CD4-positive, CD25-positive, alpha-beta regulatory T cell (primary cell): ENCODE measurements at regions not wholly inside any gene's neighbourhood (a gene's known extent, or its start where the extent isn't known, plus 50 kb on each side); places are given as distances from the start of the nearest gene placed in this dataset.

Source experiments
- ATAC-seq, 2 donors: fragments of 150-1000 bp; cut with Tn5 transposase; one replicate each; pipeline ENCODE4 v1.10.0; 2021; ENCODE audit warnings: low read depth in 2 of 2, moderate number of reproducible peaks in 2 of 2, moderate library complexity in 1 of 2
- DNase-seq, 3 donors: peaks; one replicate each; pipeline versions ENCODE4 v3.0.0 to v3.0.0-alpha.2; 2012 to 2022; ENCODE audit warnings: mixed read lengths in 1 of 3
- H3K27ac ChIP-seq: one replicate; pipeline ENCODE4 v1.7.0; 2013; ENCODE audit warnings: mild to moderate bottlenecking, low read length; ENCODE audit not compliant: insufficient read depth, poor library complexity, severe bottlenecking
- H3K27me3 ChIP-seq: one replicate; pipeline ENCODE4 v1.7.0; 2013; ENCODE audit warnings: low read length; ENCODE audit not compliant: control insufficient read depth, insufficient read depth
- H3K36me3 ChIP-seq: one replicate; pipeline ENCODE4 v1.7.0; 2013; ENCODE audit warnings: mild to moderate bottlenecking, low read length, moderate library complexity; ENCODE audit not compliant: control insufficient read depth, insufficient read depth
- H3K4me1 ChIP-seq: 2 replicates; pipeline ENCODE4 v1.7.0; 2013; ENCODE audit warnings: mild to moderate bottlenecking, low read length; ENCODE audit not compliant: insufficient read depth, control insufficient read depth, poor library complexity, severe bottlenecking
- H3K4me3 ChIP-seq: one replicate; pipeline ENCODE4 v1.7.0; 2013; ENCODE audit warnings: low read depth, mild to moderate bottlenecking, low read length, moderate library complexity
- H3K9me3 ChIP-seq, 2 experiments: 1 replicate in 1 of 2; 2 replicates in 1 of 2; pipeline ENCODE4 v1.7.0; 2013; ENCODE audit warnings: low read length in 2 of 2, mild to moderate bottlenecking in 1 of 2, moderate library complexity in 1 of 2; ENCODE audit not compliant: control insufficient read depth in 2 of 2
- H3K27ac Mint-ChIP-seq, 3 donors: one replicate each; pipeline ENCODE4 v1.8.0; 2020 to 2022; ENCODE audit warnings: mild to moderate bottlenecking in 3 of 3, mixed read lengths in 3 of 3, moderate library complexity in 2 of 3
- H3K27me3 Mint-ChIP-seq: one replicate; pipeline ENCODE4 v1.8.0; 2022; ENCODE audit warnings: mild to moderate bottlenecking, mixed read lengths
- H3K36me3 Mint-ChIP-seq: one replicate; pipeline ENCODE4 v1.8.0; 2020; ENCODE audit warnings: mixed read lengths
- H3K4me1 Mint-ChIP-seq, 4 donors: one replicate each; pipeline ENCODE4 v1.8.0; 2020 to 2022; ENCODE audit warnings: mixed read lengths in 4 of 4, mild to moderate bottlenecking in 1 of 4
- H3K4me3 Mint-ChIP-seq, 4 donors: one replicate each; pipeline ENCODE4 v1.8.0; 2020 to 2022; ENCODE audit warnings: mild to moderate bottlenecking in 4 of 4, mixed read lengths in 4 of 4, moderate library complexity in 3 of 4
- H3K9me3 Mint-ChIP-seq, 7 donors: one replicate each; pipeline ENCODE4 v1.8.0; 2020 to 2022; ENCODE audit warnings: mixed read lengths in 7 of 7, mild to moderate bottlenecking in 3 of 7, moderate library complexity in 2 of 7

DNA sequence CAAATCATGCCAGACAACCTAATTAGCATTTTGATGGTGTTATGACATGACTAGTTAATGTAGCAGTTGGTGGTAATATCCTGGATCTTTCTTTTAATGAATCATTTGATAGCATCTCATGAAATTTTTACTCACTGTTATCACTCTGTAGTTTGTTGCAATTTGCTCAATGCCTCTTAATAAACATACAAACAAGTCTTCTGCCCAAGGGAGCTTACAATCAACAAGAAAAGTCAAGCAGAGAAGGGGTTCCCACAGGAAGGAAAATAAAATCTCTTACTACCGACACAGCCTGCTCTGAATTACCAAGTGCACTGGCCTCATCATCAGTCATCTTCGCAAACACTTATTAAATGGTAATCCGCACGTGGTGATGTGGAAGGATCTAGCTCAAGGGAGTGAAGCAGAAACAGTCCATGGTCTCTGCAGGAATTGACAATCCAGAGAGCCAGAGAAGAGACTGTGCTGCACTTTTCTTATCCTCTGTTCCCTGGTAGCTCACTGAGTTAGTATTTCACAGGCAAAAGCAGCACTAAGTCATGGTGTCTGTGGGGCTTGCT lies 263.5 kb downstream of the EPHA4 start:
- Mint-ChIP-seq H3K9me3 (no peaks in the 10 kb centered on the region), H3K4me3 (no peak overlapping the region), H3K27me3 (peaks cover 9% of the 10 kb centered on the region), H3K36me3 (no peaks in the 10 kb centered on the region), H3K4me1 (peaks cover 0 to 7% (median 2%) of the 10 kb centered on the region in 4 donors), H3K27ac (no peak overlapping the region)
- no peaks in the 10 kb centered on the region for H3K4me1 ChIP-seq
- no peaks in the 10 kb centered on the region for H3K36me3 ChIP-seq
- no peak for DNase-seq
- H3K4me3 ChIP-seq: no peak overlapping the region
- no peak for ATAC-seq
- H3K27ac ChIP-seq: no peak overlapping the region
- no peaks in the 10 kb centered on the region for H3K27me3 ChIP-seq
- no peaks in the 10 kb centered on the region for H3K9me3 ChIP-seq

DNA sequence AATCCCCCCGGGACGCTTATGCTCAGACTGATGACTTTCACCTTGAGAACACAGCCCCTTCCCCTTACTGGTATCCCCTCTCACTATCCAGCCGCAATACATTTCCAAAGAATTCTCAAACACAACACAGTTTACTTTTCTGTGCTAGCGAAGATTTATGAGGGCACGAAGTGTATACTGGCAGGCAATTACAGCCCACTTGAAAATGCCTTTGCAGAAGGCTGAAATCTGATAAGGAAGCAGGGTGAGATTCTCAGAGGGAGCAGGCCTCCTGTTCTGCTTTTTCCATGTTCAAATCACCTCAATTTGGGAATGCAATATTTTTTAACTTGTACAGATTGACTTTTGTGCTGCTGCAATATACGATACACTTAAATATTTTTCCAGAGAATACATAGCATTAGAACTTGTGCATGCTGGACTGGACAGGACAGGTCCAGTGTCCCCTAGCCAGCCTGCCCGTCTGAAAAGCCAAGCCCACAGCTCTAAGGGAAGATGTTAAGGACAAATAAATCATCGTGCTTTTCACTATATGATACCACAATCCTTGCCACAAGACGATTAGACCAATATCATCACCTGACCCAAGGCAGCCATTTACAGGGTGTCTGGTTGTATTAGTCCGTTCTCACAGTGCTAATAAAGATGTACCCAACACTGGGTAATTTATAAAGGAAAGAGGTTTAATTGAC lies 262.1 kb downstream of the EPHA4 start:
- no peak overlapping the region for H3K4me3 Mint-ChIP-seq
- no peaks in the 10 kb centered on the region for H3K27me3 ChIP-seq

DNA sequence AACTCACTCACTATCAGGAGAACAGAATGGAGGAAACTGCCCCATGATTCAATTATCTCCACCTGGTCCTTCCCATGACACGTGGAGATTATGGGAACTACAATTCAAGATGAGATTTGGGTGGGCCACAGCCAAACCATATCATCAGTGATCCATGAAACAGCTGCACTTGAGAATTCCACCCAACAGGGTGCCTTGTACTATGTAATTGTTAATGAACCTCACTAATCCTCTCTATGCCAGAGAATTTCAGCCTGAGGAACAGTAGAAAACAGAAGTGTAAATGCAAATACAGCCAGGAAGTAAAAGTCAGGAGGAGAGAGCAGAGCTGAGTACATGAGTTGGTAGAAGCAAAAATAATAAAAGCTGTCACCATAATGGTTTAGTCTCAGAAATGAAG lies 261.4 kb downstream of the EPHA4 start:
- Mint-ChIP-seq H3K4me3 (no peak overlapping the region), H3K9me3 (peaks cover 0 to 3% (median 0%) of the 10 kb centered on the region in 7 donors), H3K4me1 (peaks cover 0 to 9% (median 2%) of the 10 kb centered on the region in 4 donors), H3K36me3 (no peaks in the 10 kb centered on the region), H3K27me3 (peaks cover 9% of the 10 kb centered on the region), H3K27ac (no peak overlapping the region)
- Histone ChIP-seq H3K27me3 (no peaks in the 10 kb centered on the region), H3K36me3 (no peaks in the 10 kb centered on the region), H3K27ac (no peak overlapping the region), H3K4me1 (no peaks in the 10 kb centered on the region), H3K4me3 (no peak overlapping the region), H3K9me3 (no peaks in the 10 kb centered on the region)
- DNase-seq (no peak), ATAC-seq (no peak)

More for the DNA sequence above, 262.1 kb downstream of the EPHA4 start:
- peaks cover 9% of the 10 kb centered on the region for H3K27me3 Mint-ChIP-seq
- Histone ChIP-seq H3K27ac (no peak overlapping the region), H3K4me1 (no peaks in the 10 kb centered on the region), H3K36me3 (no peaks in the 10 kb centered on the region), H3K9me3 (no peaks in the 10 kb centered on the region), H3K4me3 (no peak overlapping the region)
- ATAC-seq (no peak), DNase-seq (no peak)
- H3K4me1 Mint-ChIP-seq: peaks cover 0 to 7% (median 2%) of the 10 kb centered on the region in 4 donors
- peaks cover 0 to 3% (median 0%) of the 10 kb centered on the region in 7 donors for H3K9me3 Mint-ChIP-seq
- H3K36me3 Mint-ChIP-seq: no peaks in the 10 kb centered on the region
- H3K27ac Mint-ChIP-seq: no peak overlapping the region

DNA sequence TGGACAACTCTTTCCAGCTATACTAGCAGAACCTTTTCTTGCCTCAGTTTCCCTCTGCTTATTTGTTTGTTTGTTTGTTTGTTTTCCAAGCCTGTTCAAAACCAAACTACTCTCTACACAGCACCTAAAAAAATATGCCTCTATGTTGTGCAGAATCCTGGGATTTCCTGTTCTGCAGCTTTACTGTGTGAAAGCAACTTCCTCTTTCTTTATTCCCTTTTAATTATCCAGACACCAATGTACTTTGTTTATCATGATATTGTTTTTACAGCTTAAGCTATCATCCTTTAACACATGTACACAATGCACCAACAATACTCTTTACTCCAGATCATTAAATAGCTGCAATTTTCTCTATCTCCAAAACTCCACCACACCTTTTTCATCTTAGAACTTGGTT lies 259.5 kb downstream of the EPHA4 start:
- no peak overlapping the region for H3K27ac Mint-ChIP-seq
- Histone ChIP-seq H3K27ac (no peak overlapping the region), H3K4me1 (no peaks in the 10 kb centered on the region), H3K9me3 (no peaks in the 10 kb centered on the region), H3K4me3 (no peak overlapping the region), H3K36me3 (no peaks in the 10 kb centered on the region), H3K27me3 (no peaks in the 10 kb centered on the region)
- ATAC-seq (no peak), DNase-seq (no peak)
- H3K4me3 Mint-ChIP-seq: no peak overlapping the region
- H3K36me3 Mint-ChIP-seq: no peaks in the 10 kb centered on the region
- peaks cover 0 to 9% (median 2%) of the 10 kb centered on the region in 4 donors for H3K4me1 Mint-ChIP-seq
- H3K27me3 Mint-ChIP-seq: peaks cover 13% of the 10 kb centered on the region
- H3K9me3 Mint-ChIP-seq: peaks cover 0 to 3% (median 0%) of the 10 kb centered on the region in 7 donors

DNA sequence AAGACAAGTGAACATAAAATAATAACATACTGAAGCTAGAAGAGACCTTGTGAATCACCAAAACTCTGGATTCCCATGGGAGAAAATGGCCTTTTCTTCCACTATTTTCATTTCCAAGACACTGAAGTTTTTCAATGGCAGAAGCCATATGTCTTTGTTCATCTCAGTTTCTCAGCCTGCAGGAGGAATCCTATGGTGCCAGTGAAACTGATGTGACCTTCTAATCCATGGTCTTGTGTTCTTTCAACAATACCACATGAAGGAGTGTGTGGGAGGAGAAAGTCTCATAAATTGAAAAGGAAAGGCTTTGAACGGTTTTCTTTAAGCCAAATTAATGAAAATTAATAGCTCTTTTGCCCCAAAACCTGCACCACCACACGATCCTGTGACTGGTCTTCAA lies 257.3 kb downstream of the EPHA4 start:
- Mint-ChIP-seq H3K4me1 (peaks cover 0 to 9% (median 2%) of the 10 kb centered on the region in 4 donors), H3K36me3 (no peaks in the 10 kb centered on the region), H3K27me3 (peaks cover 13% of the 10 kb centered on the region), H3K4me3 (no peak overlapping the region), H3K9me3 (peaks cover 0 to 3% (median 0%) of the 10 kb centered on the region in 7 donors), H3K27ac (no peak overlapping the region)
- ATAC-seq (no peak), DNase-seq (no peak)
- no peak overlapping the region for H3K4me3 ChIP-seq
- H3K27ac ChIP-seq: no peak overlapping the region
- no peaks in the 10 kb centered on the region for H3K9me3 ChIP-seq
- no peaks in the 10 kb centered on the region for H3K27me3 ChIP-seq
- H3K4me1 ChIP-seq: no peaks in the 10 kb centered on the region
- H3K36me3 ChIP-seq: no peaks in the 10 kb centered on the region

DNA sequence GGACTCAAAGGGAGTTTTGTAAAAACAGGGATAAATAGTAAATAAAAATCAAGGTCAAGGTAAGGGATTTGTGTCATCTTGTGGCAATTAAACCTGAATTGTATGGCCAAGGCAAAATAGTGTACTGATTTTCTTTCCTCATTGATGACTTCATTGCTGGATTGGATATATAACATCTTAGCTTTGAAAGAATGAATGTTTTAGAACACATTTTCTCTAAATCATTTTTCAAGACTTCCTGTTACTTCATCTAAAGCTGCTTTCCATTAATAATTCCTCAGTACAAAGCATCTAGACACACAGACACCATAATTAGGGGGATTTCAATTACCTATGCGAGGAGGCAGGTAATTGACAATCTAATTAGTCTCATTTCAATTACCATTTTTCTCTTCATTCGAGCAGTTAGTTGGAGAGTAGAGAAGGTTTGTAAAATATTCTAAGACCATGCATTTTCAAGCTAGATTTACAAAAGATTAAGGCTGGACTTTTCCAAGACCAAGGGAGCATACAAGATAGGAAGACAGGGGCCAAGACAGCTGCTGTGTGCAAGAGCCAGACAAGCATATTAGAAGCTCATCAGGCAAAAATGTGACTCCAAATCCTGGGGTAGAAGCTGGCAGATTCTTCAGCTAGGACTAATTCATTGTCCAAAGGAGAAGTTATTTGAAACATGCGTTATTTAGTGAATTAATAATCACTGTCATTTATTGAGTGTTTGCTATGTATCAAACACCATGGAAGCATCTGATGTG lies 253.6 kb downstream of the EPHA4 start:
- Histone ChIP-seq H3K9me3 (no peaks in the 10 kb centered on the region), H3K36me3 (no peaks in the 10 kb centered on the region), H3K4me1 (no peaks in the 10 kb centered on the region), H3K27ac (no peak overlapping the region), H3K27me3 (peaks cover 2% of the 10 kb centered on the region), H3K4me3 (no peak overlapping the region)
- Mint-ChIP-seq H3K4me3 (no peak overlapping the region), H3K27ac (no peak overlapping the region), H3K9me3 (peaks cover 0 to 3% (median 0%) of the 10 kb centered on the region in 7 donors), H3K4me1 (peaks cover 0 to 2% (median 0%) of the 10 kb centered on the region in 4 donors), H3K36me3 (no peaks in the 10 kb centered on the region), H3K27me3 (peaks cover 4% of the 10 kb centered on the region)
- ATAC-seq: no peak
- DNase-seq: no peak

DNA sequence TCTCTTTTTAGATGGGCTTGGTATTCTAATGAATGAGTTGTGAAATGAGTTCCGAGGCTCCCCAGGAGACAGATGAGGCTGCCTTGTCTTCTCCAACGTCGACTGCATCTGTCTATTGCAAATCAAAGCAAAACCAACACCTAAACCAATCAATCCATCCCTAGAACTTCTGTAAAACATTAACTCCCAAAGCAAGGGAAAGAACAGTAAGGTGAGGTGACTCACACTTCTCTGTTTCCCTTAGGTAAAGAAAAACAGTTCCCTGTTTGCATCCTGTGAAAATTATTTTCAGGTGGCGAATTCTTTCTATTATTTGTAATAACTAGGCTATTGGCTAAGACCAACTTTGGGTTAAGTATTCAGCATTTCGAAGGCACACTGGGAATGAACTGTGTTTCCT lies 249.4 kb downstream of the EPHA4 start:
- H3K27me3 Mint-ChIP-seq: peaks cover 5% of the 10 kb centered on the region
- Histone ChIP-seq H3K27me3 (peaks cover 2% of the 10 kb centered on the region), H3K4me1 (no peaks in the 10 kb centered on the region), H3K4me3 (no peak overlapping the region), H3K27ac (no peak overlapping the region), H3K9me3 (no peaks in the 10 kb centered on the region), H3K36me3 (no peaks in the 10 kb centered on the region)
- no peaks in the 10 kb centered on the region for H3K36me3 Mint-ChIP-seq
- ATAC-seq (no peak), DNase-seq (no peak)
- no peaks in the 10 kb centered on the region for H3K4me1 Mint-ChIP-seq
- peaks cover 0 to 3% (median 0%) of the 10 kb centered on the region in 7 donors for H3K9me3 Mint-ChIP-seq
- H3K27ac Mint-ChIP-seq: no peak overlapping the region
- no peak overlapping the region for H3K4me3 Mint-ChIP-seq
